HG03175 (cell line): ENCODE measurements at regions not wholly inside any gene's neighbourhood (a gene's known extent, or its start where the extent isn't known, plus 50 kb on each side); places are given as distances from the start of the nearest gene placed in this dataset.

Experiments used
- ATAC-seq: cut with Tn5 transposase; IDR thresholded peaks from one replicate; pipeline ENCODE4 v1.9.1; 2021; ENCODE audit warnings: mild to moderate bottlenecking, moderate library complexity; ENCODE audit not compliant: unreplicated experiment

DNA sequence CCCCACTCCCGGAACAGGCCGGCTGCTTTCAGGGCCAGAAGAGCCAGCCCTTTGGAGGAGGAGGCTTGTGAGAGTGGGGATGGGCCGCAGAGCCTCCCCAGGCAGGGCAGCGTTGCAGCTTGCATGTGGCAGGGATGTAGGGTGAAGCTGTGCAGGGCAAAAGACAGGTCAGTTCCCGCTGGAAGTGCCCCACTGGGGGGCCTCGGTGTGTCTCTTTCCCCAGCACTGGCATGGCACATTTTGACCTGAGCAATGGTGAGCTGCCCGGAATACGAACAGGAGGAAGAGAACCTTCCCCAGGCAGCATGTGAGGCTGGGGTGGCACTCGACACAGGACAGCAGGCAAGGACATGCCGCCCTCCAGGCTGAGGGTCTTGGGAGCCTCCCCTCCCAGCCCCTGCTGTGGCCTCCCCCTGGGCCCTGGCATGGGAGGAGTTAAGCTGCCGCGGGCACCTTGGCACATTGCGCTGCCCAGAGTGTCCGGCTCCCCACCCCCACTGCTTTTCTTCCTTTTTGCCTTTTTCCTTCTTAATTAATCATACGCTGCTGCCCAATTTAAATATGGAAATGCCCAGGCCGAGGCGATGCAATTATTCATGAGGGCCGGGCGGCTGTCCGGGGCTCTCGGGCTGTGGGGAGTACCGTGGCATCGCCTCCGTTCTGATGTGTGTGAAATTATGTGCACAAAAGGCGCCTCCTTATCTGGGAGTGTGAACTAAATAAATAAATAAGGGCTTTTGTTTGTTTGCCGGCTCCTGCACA lies 76.0 kb upstream of the WNT7B start:
- no peak for ATAC-seq

DNA sequence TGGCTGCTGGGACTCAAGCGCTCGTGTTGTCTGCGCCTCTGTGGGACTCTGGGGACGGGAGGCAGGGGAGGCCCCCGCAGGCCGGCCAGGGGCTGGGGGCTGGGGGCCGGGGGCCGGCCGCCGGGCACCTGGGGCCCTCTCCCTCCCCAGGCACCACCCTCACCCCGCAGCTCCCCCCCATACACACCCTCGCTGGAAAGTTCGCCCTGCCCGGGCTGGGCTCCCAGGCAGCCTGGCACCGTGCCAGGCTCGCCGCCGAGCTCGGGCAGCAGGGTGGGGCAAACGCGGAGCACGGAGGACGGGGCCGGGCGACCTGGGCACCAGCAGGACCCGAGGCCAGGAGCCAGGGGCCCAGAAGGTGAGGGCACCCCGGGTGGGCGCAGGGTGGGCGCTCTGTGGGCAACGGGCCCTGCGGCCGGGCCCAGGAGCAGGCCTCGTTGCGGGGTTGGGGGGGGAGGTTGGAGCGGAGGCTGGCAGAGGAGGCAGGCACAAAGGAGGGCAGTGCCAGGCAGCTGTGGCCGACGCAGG lies 76.7 kb upstream of the WNT7B start:
- ATAC-seq, result peak; percentile 46

DNA sequence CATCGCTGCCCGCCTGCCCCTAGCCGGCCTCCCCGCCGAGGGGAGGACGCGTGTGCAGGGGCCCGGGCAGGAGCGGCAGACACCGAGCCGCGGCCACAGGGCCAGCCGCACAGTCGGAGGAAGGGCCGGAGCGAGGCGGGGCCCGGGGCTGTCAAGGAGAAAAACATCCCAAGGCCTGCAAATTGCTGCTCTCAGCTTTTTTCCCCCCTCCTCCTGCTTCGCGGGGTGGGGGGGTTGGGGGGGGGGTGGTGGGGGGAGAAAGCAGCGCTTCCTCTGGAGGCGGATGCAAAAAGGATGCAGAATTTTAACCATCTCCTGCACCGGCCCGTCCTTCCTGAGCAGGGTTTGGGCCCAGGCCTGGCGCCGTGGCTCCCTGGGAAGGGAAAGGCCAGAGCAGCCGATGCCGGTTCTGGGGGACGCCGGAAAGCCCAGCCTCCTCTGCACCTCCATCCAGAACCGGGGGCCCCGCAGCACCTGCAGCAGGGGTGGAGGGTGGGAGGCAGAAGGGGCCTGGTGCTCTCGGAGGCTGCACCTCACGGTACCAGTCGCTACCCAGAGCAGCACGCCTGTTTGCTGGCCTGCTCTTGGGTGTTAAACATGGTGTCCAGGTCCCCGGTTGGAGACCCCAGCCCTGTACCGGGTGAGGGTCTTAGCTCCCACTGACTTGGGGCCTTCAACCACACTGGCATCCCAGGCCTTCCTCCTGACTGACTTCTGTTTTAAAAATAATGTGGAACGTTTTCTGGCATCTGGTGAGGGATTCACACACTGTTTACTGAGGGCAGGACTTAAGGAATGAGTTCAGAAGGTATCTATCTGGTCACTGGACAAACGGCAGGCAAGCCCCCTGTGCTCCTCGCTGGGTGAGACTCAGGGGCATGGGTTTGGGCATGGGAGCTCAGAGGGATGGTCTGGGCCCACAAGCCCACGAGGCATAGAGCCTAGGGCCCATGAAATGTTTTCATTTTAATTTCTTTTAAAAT lies 77.4 kb upstream of the WNT7B start:
- peak; percentile 21 for ATAC-seq

DNA sequence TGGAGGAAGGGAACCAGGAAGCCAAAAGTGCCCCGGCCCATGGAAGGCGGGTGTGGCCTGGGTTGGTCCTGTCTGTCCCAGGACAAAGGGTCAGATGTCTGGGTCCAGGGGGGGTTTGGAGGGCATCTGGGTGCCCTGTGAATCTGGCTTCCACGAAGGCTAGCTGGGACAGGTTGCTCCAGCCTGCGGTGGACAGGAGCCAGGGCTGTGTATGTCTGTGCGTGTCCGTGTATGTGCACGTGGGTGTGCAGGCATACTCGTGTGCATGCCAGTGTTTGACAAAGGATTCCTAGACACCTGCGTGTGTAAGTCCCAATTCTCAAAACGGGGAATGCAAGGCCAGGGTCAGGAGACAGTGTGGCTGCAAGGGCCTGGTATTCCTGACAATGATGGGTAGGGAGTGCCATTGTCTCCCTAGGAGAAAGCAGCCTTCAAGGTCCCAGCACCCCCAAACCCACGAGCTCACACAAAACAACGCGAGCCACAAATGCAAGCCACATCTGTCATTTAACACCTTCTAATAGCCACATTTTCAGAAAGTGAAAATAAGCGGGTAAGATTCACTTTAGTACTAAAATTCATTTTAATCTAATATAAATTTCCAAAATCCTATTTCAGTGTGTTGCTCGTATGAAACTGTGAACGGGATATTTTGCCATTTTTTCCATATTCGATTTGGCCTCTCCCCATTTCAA lies 78.4 kb upstream of the WNT7B start:
- no peak for ATAC-seq

DNA sequence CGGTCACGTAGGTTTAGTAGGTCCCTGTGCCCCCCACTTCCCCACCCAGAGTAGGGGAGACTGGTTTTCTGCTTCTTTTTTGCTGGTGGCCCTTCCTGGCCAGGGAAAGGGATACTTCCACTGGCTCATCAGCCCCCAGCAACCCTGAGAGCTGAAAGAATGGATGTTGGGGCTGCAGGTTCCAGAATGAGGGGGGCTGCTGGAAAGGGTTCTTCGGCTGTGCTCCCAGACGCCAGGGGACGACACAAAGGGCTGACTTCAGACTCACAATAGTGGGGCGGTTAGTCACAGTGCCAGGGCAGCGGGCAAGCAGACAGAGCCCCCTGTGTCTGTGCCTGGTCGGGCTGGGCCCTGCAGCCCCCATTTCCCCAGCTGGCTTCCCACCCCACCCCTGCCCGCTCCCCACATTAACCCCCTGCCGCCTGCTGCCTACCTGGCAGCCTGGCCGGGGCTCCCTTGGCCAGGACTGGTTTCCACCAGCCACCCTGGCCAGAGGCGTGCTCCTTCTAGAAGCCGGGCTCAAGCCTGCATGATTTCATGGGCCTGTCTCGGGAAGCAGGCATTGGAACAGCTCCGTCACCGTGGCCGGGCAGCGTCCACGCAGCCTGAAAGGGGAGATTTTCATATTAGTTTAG lies 79.1 kb upstream of the WNT7B start:
- no peak for ATAC-seq

DNA sequence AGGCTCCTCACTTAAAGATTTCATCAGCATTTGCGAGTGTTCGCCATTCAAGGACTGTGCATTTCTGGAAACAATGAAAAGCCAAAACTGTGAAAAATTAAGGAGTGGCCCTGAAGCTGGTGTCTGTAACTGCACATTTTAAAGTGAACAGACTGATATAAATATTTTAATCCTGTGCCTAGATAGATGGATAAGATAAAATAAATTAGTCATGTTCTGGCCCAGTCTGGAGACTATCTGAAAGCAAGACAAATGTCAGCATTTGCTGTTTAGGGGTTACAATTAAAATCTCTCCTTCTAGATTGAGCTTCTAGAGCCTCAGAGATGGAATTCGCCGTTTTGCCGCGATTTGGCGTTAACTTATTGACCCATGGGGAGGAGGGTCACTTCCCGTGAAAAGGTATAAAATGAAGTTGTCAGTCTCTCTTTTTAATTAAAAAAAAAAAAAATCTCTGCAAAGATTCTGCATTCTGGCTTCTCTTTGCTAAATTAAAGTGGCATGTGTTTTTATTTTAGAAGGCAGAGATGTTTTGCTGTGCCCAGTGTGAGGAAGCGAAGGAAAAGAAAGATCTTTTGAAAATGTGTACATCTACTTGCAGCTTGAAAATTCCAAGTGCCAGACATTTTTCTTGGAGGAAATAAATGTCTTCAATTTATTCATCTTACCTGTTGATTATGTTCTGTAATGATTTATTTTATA lies 79.7 kb upstream of the WNT7B start:
- no peak for ATAC-seq

DNA sequence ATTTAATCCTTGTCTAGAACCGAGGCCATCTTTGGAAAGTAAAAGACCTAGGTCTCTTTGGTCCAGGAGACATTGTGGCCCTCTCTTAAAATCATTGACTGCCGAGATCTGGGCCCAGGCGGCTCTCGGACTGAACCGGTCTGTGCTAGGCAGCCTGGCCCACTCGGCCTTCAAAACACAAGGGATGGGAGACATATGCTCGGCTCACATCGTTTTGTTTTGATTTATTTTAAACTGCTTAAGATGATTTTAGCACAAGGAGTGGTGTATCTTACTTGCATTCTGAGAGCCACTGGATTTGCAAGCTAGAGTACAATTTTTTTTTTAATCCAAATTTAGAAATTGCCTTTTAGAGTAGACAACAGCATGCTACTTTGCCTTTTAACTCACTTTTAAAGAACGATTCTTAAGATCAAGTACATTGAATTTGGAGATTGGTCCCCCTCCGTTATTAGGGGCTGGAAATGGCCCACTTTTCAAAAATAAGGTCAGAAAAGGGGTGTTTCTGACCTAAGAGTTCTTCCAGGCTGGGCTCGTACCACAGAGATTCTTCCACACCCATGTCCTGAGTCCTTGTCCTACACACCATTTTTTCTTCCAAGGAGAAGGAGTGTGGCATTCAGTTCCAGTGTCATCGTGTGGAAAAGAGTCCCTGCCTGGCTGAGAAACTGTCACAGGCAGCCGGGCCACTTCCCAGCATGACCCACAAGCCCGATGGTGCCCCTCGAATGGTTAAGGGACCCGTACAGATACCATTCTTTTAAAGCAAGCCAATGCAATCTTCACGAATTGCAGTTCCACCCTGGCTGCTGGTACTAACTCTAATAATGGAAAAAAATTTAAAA lies 80.5 kb upstream of the WNT7B start:
- no peak for ATAC-seq

DNA sequence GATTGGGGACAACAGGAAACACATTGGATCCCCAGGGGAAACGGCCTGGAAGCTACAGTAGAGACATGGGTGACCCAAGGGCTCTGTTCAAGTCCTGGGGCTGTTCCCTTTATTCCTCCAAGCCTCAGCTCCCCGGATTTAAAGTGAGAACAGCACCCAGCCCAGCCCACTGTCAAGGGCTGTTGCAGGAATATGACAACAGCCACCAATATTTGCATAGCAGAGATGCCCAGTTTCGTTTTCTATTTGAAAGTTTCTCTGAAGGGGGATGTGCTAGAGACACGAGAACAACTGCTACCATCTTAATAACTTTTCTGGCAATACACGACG lies 81.1 kb upstream of the WNT7B start:
- ATAC-seq, result peak; percentile 77

DNA sequence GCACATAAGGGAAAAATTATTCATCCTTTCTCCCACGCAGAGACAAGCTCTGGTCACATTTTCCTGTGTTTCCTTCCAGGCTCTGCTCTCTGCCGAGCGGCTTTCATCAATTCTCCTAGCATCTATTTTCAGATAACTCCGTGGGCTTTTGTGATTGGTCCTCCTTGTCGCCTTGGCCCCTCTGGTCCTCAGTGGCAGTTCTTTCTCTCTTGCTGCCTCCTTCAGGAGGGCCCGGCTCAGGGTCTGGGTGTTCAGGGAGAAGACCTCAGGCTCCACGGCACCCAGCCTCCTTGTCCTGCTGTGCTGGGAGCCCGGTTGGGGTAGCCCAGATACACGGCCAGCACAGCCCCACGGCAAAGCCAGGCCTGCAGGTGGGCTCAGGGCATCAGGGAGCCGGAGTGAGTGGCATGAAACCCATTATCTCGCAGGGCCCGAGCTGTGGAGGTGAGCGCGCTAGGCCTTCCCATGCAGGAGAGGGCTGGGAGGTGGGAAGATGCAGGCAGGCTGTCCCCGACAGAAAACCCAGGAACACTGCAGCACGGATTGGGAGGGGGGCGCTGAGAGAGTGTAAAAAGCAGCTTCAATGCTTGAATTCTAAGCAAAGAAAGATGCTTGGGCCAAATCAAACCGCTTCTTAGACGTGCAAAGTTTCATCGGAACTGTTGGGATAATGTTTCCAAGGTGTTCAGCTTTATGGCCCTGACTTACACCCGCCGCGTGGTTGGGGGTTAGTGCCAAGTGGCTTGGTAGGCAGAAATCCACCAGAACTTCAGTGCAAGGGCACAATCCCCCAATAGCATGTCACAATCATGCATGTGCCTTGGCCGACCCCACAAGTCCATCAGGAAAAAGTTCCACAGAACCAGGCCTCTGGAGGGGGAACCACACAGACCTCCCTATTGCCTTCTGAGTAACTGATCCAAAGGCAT lies 81.9 kb upstream of the WNT7B start:
- ATAC-seq, result no peak

DNA sequence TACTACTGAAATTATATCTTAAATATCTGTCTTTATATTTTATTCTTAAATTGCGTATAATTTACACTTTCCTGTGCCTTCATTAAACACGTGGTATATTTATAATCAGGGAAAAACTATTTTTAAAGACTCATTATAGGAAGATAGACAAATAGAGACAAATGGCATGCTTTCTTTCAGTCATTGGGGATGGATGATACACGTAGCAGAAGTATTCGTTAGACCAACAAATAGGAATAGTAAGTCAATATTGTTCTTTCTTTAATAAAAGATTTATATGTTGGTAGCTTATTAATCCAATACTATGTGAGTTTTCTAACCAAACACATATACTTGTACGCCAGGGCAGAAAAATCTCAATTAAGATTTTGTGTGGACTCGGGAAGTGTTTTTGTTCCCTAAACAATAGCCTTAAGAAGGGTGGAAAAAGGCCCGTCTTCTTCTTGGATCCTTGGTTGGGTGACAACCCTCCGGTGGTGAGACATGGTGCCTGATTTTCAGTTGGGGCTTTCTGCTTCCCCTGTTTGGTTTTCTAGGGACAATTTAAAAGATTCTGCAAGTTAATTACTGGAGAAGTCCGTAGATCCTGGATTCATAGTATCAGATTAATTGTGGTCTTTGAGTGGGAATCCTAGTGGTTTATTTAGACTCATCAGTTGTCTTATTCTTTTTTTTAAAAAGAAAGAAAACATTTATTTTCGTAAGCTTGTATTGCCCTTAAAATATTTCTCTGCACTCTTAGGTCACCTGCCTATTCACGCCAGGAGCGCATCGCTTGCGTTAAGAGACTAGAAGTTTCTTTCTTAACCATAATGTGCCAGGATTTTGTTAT lies 83.5 kb upstream of the WNT7B start:
- no peak for ATAC-seq

DNA sequence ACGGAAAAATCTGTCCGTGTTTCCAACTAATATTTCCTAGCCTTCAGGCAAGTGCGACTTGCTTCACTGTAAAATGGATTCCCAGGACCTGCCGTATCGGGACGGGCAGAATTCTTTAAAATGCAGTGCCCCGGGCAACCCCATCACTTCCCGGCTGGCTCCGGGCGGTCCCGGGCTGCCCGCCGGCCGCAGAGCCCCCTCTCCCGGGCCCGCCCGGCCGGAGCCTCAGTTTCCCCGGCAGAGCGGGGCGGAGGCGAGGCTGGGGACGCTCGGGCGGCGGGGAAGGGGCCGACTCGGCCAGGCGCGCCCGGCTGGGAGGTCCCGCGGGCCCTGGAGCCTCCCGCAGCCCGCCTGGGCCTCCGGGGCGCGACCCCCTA lies 84.2 kb upstream of the WNT7B start:
- ATAC-seq, result no peak

DNA sequence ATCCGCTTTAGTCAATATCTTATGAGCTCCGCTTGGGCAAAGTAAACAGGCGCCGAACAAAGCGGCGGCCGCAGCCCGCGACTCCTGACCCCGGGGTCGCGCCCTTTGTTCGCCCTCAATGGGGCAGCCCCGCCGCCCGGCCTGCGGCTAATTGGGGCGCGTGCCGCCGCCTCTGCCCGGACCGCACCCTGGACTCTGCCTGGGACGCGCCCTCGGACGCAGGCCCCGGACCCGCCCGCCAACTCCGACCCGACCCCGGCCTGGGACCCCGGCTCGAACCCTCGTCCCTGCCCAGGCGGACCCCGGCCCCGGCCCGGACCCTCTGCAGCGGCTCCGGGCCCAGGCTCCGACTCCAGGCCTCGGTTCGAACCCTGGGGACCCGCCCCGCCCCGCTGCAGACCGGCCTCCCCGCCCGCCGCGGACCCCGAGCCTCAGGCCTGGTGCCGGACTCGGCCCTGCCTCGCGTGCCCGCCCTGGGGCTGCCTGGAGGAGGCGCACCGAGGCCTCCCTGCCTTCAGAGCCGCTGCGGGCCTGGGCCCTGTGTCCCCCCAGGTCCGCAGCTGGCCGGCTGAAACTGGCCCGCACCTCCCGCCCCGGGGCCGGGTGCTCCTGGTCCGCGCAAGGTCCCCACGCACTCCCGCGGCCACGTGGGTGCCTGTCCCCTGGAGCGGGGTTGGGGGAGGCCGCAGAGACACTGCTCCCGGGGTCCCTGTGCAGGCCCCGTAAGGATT lies 84.7 kb upstream of the WNT7B start:
- ATAC-seq, result no peak

DNA sequence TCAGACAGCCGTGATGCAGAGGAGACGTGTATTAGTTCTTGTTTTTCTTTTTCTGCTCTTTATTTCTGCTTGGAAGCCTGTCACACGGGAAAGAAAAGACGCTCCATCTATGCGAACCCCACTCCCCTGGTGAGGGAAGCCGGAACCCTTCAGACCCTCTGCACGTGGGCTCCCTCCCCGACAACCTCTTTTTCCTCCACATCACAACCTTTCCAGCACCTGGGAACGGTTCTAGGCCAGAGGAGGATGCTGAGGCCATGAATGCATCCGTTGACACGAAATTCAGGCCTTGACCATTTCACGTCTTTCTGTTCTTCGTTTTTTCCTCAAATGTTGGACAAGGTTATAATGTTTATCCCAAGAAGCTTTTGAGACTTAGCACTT lies 85.3 kb upstream of the WNT7B start:
- ATAC-seq, result no peak

DNA sequence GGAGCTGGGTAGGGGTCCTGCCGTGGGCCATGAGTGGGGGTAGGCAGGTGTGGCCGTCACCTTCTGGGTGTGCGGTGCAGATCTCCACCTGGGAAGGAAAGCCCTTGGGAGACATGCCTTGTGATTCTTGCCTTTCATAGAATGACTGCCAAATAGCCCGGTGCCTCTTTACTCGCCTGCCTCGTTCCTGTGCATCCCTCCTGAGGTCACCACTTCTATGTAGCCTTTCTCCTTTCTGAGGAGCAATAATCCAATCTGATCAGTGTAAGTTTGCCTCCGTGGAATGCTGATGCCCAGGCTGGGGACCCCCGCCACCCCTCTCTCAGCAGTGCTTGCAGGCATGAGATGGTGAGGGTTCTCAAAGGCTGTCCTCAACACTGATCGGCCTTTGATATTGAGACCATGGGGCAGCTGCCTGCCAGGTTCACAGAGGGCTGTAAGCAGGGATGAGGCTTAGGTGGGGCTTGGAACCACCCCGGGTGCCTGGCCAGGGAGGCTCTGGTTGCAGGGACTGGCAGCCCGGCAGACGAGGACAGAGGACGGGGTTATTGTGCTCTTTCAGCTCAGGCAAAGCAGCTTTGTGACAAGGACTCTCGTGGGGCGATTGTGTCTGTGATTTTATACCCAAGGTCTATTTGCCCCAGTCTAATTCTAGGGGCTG lies 86.1 kb upstream of the WNT7B start:
- no peak for ATAC-seq

DNA sequence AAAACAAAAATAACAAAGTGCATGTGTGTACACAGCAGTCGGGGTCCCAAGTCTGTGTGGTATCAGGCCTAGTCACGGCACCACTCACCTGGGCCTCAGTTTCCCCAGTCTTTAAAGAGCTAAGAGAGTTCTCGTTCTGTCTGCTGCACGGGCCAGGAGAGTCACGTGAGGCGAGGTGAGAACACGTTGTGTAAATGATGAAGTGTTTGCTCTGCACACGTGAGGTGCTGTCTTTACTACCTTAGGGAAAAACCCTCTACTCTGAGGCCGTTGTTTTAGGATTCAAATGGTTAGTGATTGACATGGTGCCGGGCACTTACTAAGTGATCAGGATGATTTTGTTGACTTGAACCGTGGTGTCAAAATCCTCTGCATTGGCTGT lies 86.5 kb upstream of the PPARA start:
- no peak for ATAC-seq

DNA sequence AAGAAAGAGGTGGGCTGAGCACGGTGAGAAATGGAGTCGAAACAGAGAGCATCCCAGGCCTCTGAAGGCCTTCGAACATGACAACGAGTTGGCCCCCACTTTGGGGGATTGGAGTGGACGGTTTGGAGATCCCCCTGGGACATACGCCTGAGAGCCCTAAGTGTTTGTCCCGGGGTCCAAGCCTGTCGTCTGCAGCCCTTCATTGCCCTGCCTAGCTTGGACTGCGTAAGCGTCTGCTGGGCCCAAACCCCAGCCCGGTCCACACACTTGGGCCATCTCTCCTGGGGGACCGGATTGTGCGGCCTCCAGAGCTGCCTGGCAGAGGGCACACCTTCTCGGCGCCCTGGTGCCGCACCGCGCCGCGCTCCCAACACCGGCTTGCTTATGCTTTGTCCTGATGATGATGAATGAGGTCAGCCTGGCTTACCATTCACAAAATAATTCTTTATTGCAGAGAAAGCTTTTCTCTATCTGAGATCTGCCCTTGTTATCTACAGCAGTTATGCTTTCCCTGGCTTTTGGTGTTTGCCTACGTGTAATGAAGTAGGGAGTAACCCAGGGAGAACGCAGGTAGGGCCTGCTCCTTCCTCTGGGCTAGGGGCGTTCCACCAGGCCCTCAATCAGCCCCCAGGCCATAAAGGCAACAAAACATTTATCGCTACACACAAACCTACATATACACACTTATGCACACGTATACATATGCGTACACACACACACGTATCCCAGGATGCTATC lies 85.9 kb upstream of the PPARA start:
- ATAC-seq, result no peak
